Mucosa of descending colon (tissue), 3 donors: ENCODE measurements at regions not wholly inside any gene's neighbourhood (a gene's known extent, or its start where the extent isn't known, plus 50 kb on each side); places are given as distances from the start of the nearest gene placed in this dataset.

ENCODE experiments used
- ATAC-seq: fragments of 200-7000 bp; cut with Tn5 transposase; one replicate; pipeline ENCODE4 v1.9.1; 2020; ENCODE audit warnings: mild to moderate bottlenecking, moderate library complexity
- DNase-seq, 3 donors: peaks; one replicate each; pipeline ENCODE4 v3.0.0-alpha.2; 2020
- H3K36me3 ChIP-seq: fragments of 200-600 bp; one replicate; pipeline ENCODE4 v1.8.0; 2021; ENCODE audit warnings: low read depth, mild to moderate bottlenecking
- H3K4me1 ChIP-seq: fragments of 200-600 bp; one replicate; pipeline ENCODE4 v1.8.0; 2021; ENCODE audit warnings: low read depth, mild to moderate bottlenecking
- H3K4me3 ChIP-seq: fragments of 200-600 bp; one replicate; pipeline ENCODE4 v1.8.0; 2021; ENCODE audit warnings: mild to moderate bottlenecking
- H3K9me3 ChIP-seq: fragments of 200-600 bp; one replicate; pipeline ENCODE4 v1.8.0; 2021; ENCODE audit warnings: mild to moderate bottlenecking
- CTCF ChIP-seq: fragments of 200-600 bp; IDR thresholded peaks from one replicate; pipeline ENCODE4 v1.8.0; 2022; ENCODE audit warnings: antibody characterized with exemption, mild to moderate bottlenecking
- intact Hi-C, 2 donors: fragments of 100-400 bp; cut with DNase I in 1 of 2; cut with micrococcal nuclease in 1 of 2; formaldehyde crosslinking; loops; one replicate each; pipeline versions ENCODE4 v1.11.0 to v1.11.1; 2022; cut with DNase I, micrococcal nuclease
- donor health status: DM: no; HTN: no; CAD: no; lungs with moderate emphysema.
- donor health status: DM: no; HTN: no; CAD: no.
- donor health status: DM: no; HTN: yes; CAD: no.

- intact Hi-C loops = no loop called here
- Histone ChIP-seq H3K36me3 (no peaks in the 10 kb centered on the region), H3K4me3 (no peak overlapping the region), H3K4me1 (no peaks in the 10 kb centered on the region), H3K9me3 (peaks cover 2% of the 10 kb centered on the region)
- no peak for TF ChIP-seq CTCF
- DNase-seq = no peak
- ATAC-seq = no peak
Observed at GRCh38 chr2:119062179-119062578, 96.4 kb downstream of the C1QL2 start.

GRCh38 chr2:119059940-119060339 is 98.6 kb downstream of the C1QL2 start:
- intact Hi-C loops = no loop called here
- H3K4me3 ChIP-seq = no peak overlapping the region
- H3K9me3 ChIP-seq = peaks cover 2% of the 10 kb centered on the region
- H3K4me1 ChIP-seq = no peaks in the 10 kb centered on the region
- DNase-seq (no peak), ATAC-seq (no peak)
- H3K36me3 ChIP-seq = no peaks in the 10 kb centered on the region
- no peak for TF ChIP-seq CTCF

GRCh38 chr2:119059287-119059686 is 99.3 kb downstream of the C1QL2 start:
- no peak for ATAC-seq
- Histone ChIP-seq H3K4me3 (no peak overlapping the region), H3K36me3 (no peaks in the 10 kb centered on the region), H3K4me1 (no peaks in the 10 kb centered on the region), H3K9me3 (peaks cover 2% of the 10 kb centered on the region)
- TF ChIP-seq CTCF = no peak
- DNase-seq = no peak
- intact Hi-C loops = no loop called here

- DNase-seq = no peak
- intact Hi-C loops = no loop called here
- ATAC-seq = no peak
- Histone ChIP-seq H3K36me3 (no peaks in the 10 kb centered on the region), H3K4me3 (no peak overlapping the region), H3K4me1 (no peaks in the 10 kb centered on the region), H3K9me3 (no peaks in the 10 kb centered on the region)
- no peak for TF ChIP-seq CTCF
Observed at GRCh38 chr2:119053700-119054436, 104.7 kb downstream of the C1QL2 start.

- no peak for DNase-seq
- no peak for TF ChIP-seq CTCF
- Histone ChIP-seq H3K9me3 (no peaks in the 10 kb centered on the region), H3K36me3 (no peaks in the 10 kb centered on the region), H3K4me3 (no peak overlapping the region), H3K4me1 (no peaks in the 10 kb centered on the region)
- ATAC-seq = no peak
- intact Hi-C loops = no loop called here
Observed at GRCh38 chr2:119051263-119051662, 107.3 kb downstream of the C1QL2 start.
